ENCODE measurements at regions not wholly inside any gene's neighbourhood (a gene's known extent, or its start where the extent isn't known, plus 50 kb on each side); places are given as distances from the start of the nearest gene placed in this dataset.

DNA sequence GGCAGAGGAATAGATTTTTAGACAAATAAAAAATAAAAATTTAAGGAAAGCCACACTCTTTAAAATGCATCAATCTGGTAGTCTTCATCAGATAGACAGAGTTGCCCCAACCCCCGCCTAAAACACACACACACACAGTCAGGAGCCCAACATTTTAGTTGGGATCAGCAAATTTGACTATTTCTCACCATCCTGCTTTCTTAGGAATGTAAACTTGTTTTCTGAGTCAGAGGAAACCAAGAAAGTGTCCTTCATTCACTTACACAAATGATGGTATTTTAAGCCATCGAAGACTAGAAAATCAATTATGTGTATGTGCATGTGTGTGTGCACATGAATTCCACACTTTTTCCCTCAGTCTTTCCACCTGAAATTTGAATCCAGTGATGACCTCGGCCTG, 1657.5 kb downstream of the SLITRK1 start:
- H3K27ac ChIP-seq (ENCODE audit: low read length in 2 of 2), result no peak overlapping the region
- ATAC-seq (ENCODE audit: low read depth) (no peak), DNase-seq (no peak)
- Mint-ChIP-seq H3K27me3 (no peaks in the 10 kb centered on the region), H3K9me3 (ENCODE audit: insufficient read depth) (peaks cover 5% of the 10 kb centered on the region), H3K27ac (no peak overlapping the region), H3K4me3 (no peak overlapping the region), H3K4me1 (no peaks in the 10 kb centered on the region)
- POLR2A ChIA-PET, result no interaction called here
- no peak overlapping the region for H2AFZ ChIP-seq (ENCODE audit: insufficient read depth, low read depth, low read length, poor library complexity, severe bottlenecking)
- no peaks in the 10 kb centered on the region for H3K27me3 ChIP-seq (replicated peaks in 1 of 4; ENCODE audit: control extremely low read depth in 1 of 4, control insufficient read depth in 3 of 4, insufficient read depth in 4 of 4, low read length in 3 of 4)
- H3K4me3 ChIP-seq (ENCODE audit: control extremely low read depth in 1 of 5, extremely low read depth in 1 of 5, insufficient read depth in 1 of 5, low read depth in 2 of 5, low read length in 4 of 5), result no peak overlapping the region
- no peak overlapping the region for H3K9ac ChIP-seq (ENCODE audit: low read length)
- CTCF ChIA-PET, result no interaction called here
- no peak overlapping the region for H3K4me2 ChIP-seq (replicated peaks; ENCODE audit: low read depth, low read length, poor library complexity, severe bottlenecking)
- H3K79me2 ChIP-seq (ENCODE audit: control insufficient read depth, insufficient read depth, low read length), result no peaks in the 10 kb centered on the region
- intact Hi-C loops (cut with micrococcal nuclease), result no loop called here
- H3K36me3 ChIP-seq (replicated peaks in 1 of 2; ENCODE audit: control extremely low read depth in 1 of 2, control insufficient read depth in 1 of 2, extremely low read depth in 1 of 2, insufficient read depth in 2 of 2, low read length in 1 of 2), result no peaks in the 10 kb centered on the region
- TF ChIP-seq, protein P1, sequence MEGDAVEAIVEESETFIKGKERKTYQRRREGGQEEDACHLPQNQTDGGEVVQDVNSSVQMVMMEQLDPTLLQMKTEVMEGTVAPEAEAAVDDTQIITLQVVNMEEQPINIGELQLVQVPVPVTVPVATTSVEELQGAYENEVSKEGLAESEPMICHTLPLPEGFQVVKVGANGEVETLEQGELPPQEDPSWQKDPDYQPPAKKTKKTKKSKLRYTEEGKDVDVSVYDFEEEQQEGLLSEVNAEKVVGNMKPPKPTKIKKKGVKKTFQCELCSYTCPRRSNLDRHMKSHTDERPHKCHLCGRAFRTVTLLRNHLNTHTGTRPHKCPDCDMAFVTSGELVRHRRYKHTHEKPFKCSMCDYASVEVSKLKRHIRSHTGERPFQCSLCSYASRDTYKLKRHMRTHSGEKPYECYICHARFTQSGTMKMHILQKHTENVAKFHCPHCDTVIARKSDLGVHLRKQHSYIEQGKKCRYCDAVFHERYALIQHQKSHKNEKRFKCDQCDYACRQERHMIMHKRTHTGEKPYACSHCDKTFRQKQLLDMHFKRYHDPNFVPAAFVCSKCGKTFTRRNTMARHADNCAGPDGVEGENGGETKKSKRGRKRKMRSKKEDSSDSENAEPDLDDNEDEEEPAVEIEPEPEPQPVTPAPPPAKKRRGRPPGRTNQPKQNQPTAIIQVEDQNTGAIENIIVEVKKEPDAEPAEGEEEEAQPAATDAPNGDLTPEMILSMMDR (IDR thresholded peaks at IDR 0.05), result no peak
- no peak for TF ChIP-seq EZH2 (IDR thresholded peaks at IDR 0.05; ENCODE audit: borderline replicate concordance, insufficient read depth, low read depth, low read length, poor library complexity, severe bottlenecking)
- 50% methylated on average over 1 of the region's 3 CpGs for WGBS (ENCODE audit: insufficient coverage)
- H3K4me1 ChIP-seq (ENCODE audit: control insufficient read depth in 2 of 2, insufficient read depth in 2 of 2, low read length in 2 of 2), result no peaks in the 10 kb centered on the region
- H3K9me3 ChIP-seq (ENCODE audit: control extremely low read depth in 1 of 3, control insufficient read depth in 2 of 3, insufficient read depth in 1 of 3, low read length in 2 of 3), result peaks cover 0 to 7% (median 0%) of the 10 kb centered on the region in 3 donors
- H4K20me1 ChIP-seq (ENCODE audit: control insufficient read depth, insufficient read depth, low read length, poor library complexity, severe bottlenecking), result no peaks in the 10 kb centered on the region

DNA sequence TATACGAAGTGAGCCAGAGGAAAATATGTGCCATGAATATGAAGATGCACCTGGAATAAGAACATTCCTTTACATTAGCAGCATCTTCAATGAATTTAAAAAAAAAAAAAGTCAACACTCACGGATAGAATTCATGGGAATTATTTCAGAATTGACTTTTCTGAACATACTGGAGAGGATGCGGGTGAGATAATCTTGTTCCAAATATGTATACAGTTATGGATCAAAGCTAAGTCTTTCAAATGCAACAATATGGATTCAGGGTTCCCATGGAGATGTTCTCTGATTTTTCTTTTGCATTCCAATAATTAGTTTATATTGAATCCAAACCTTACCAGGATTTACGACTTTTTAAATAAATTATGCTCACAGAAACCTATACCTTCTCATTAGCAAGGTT, 1660.7 kb downstream of the SLITRK1 start:
- Histone ChIP-seq H3K4me2 (replicated peaks; ENCODE audit: low read depth, low read length, poor library complexity, severe bottlenecking) (no peak overlapping the region), H3K4me3 (ENCODE audit: control extremely low read depth in 1 of 5, extremely low read depth in 1 of 5, insufficient read depth in 1 of 5, low read depth in 2 of 5, low read length in 4 of 5) (no peak overlapping the region), H3K79me2 (ENCODE audit: control insufficient read depth, insufficient read depth, low read length) (no peaks in the 10 kb centered on the region), H3K9me3 (ENCODE audit: control extremely low read depth in 1 of 3, control insufficient read depth in 2 of 3, insufficient read depth in 1 of 3, low read length in 2 of 3) (peaks cover 0 to 4% (median 0%) of the 10 kb centered on the region in 3 donors), H3K27ac (ENCODE audit: low read length in 2 of 2) (no peak overlapping the region), H4K20me1 (ENCODE audit: control insufficient read depth, insufficient read depth, low read length, poor library complexity, severe bottlenecking) (no peaks in the 10 kb centered on the region), H3K27me3 (replicated peaks in 1 of 4; ENCODE audit: control extremely low read depth in 1 of 4, control insufficient read depth in 3 of 4, insufficient read depth in 4 of 4, low read length in 3 of 4) (no peaks in the 10 kb centered on the region), H3K9ac (ENCODE audit: low read length) (no peak overlapping the region), H3K36me3 (replicated peaks in 1 of 2; ENCODE audit: control extremely low read depth in 1 of 2, control insufficient read depth in 1 of 2, extremely low read depth in 1 of 2, insufficient read depth in 2 of 2, low read length in 1 of 2) (no peaks in the 10 kb centered on the region), H2AFZ (ENCODE audit: insufficient read depth, low read depth, low read length, poor library complexity, severe bottlenecking) (no peak overlapping the region), H3K4me1 (ENCODE audit: control insufficient read depth in 2 of 2, insufficient read depth in 2 of 2, low read length in 2 of 2) (no peaks in the 10 kb centered on the region)
- Mint-ChIP-seq H3K27me3 (no peaks in the 10 kb centered on the region), H3K9me3 (ENCODE audit: insufficient read depth) (peaks cover 5% of the 10 kb centered on the region), H3K4me1 (no peaks in the 10 kb centered on the region), H3K4me3 (no peak overlapping the region), H3K27ac (no peak overlapping the region)
- DNase-seq, result no peak
- TF ChIP-seq, protein P1 (IDR thresholded peaks at IDR 0.05), result no peak
- no peak for TF ChIP-seq EZH2 (IDR thresholded peaks at IDR 0.05; ENCODE audit: borderline replicate concordance, insufficient read depth, low read depth, low read length, poor library complexity, severe bottlenecking)
- ChIA-PET CTCF (no interaction called here), POLR2A (no interaction called here)
- no peak for ATAC-seq (ENCODE audit: low read depth)
- no CpG with 5 or more reads among the region's 4 CpGs for WGBS (ENCODE audit: insufficient coverage)
- intact Hi-C loops (cut with micrococcal nuclease), result no loop called here
